Activated CD4-positive, alpha-beta T cell treated with anti-CD3 and anti-CD28 coated beads, Interleukin-2, Interleukin-6, amounts not matched to agents 100 ng/mL and 50 ng/mL, durations not matched to agents 16 hours and 8 hours (primary cell): ENCODE measurements at regions not wholly inside any gene's neighbourhood (a gene's known extent, or its start where the extent isn't known, plus 50 kb on each side); places are given as distances from the start of the nearest gene placed in this dataset.
A peak's percentile ranks its signal among the peaks of the same experiment; 100 is the strongest.
"Not testable (repeated sequence)": the region's sequence is repeated elsewhere in the genome, so short reads cannot be mapped to it uniquely, and the experiment has no call there.

Source experiments
- DNase-seq: peaks from one replicate; pipeline ENCODE4 v3.0.0-alpha.2; 2020

GRCh38 chr7:19623676-19624075 lies 85.2 kb downstream of the POLR1F start:
- DNase-seq, result no peak

GRCh38 chr7:19621740-19622139 lies 87.1 kb downstream of the POLR1F start:
- no peak for DNase-seq

GRCh38 chr7:19620470-19620869 lies 88.4 kb downstream of the POLR1F start:
- DNase-seq, result no peak

- DNase-seq, result no peak
These were observed 89.7 kb downstream of the POLR1F start for GRCh38 chr7:19619122-19619521.

GRCh38 chr7:19617901-19618300 lies 90.9 kb downstream of the POLR1F start:
- no peak for DNase-seq

- no peak for DNase-seq
These were observed 98.5 kb downstream of the POLR1F start for GRCh38 chr7:19610194-19610943.

- no peak for DNase-seq
These were observed 119.4 kb downstream of the POLR1F start for GRCh38 chr7:19589446-19589845.

GRCh38 chr7:19587291-19587690 lies 121.5 kb downstream of the POLR1F start:
- no peak for DNase-seq

GRCh38 chr7:19585761-19586160 lies 123.1 kb downstream of the POLR1F start:
- DNase-seq, result no peak

- no peak for DNase-seq
These were observed 132.8 kb downstream of the POLR1F start for GRCh38 chr7:19575909-19576557.

- no peak for DNase-seq
These were observed 134.7 kb downstream of the POLR1F start for GRCh38 chr7:19574131-19574530.

GRCh38 chr7:19572566-19572965 lies 136.3 kb downstream of the POLR1F start:
- DNase-seq, result no peak

- DNase-seq, result no peak
These were observed 141.8 kb downstream of the POLR1F start for GRCh38 chr7:19567011-19567410.

- no peak for DNase-seq
These were observed 143.2 kb downstream of the POLR1F start for GRCh38 chr7:19565602-19566001.

GRCh38 chr7:19561121-19561805 lies 147.6 kb downstream of the POLR1F start:
- no peak for DNase-seq

- no peak for DNase-seq
These were observed 148.5 kb downstream of the POLR1F start for GRCh38 chr7:19560111-19560883.

GRCh38 chr7:19558527-19558926 lies 150.3 kb downstream of the POLR1F start:
- no peak for DNase-seq

GRCh38 chr7:19557726-19558465 lies 150.9 kb downstream of the POLR1F start:
- no peak for DNase-seq

- no peak for DNase-seq
These were observed 154.3 kb downstream of the POLR1F start for GRCh38 chr7:19554581-19554980.

- DNase-seq, result peak; percentile 15
These were observed 156.3 kb downstream of the POLR1F start for GRCh38 chr7:19552576-19552975.

GRCh38 chr7:19549246-19549645 lies 159.6 kb downstream of the POLR1F start:
- DNase-seq, result not testable (repeated sequence)

GRCh38 chr7:19537942-19538401 lies 170.9 kb downstream of the POLR1F start:
- DNase-seq, result no peak
